Neural cell (in vitro differentiated cells): ENCODE measurements at regions not wholly inside any gene's neighbourhood (a gene's known extent, or its start where the extent isn't known, plus 50 kb on each side); places are given as distances from the start of the nearest gene placed in this dataset.
"Not testable (repeated sequence)": the region's sequence is repeated elsewhere in the genome, so short reads cannot be mapped to it uniquely, and the experiment has no call there.

Experiments used
- H2AFZ ChIP-seq: fragments of 200-600, 300-800 bp; sonication (generic), shearing (Covaris generic); 2 replicates; pipeline ENCODE4 v1.6.0; 2014; ENCODE audit warnings: low read depth, mild to moderate bottlenecking, antibody characterized with exemption, low read length, moderate library complexity
- H3F3A ChIP-seq: fragments of 200-600 bp; shearing (Covaris generic); 2 replicates; pipeline ENCODE4 v1.6.1; 2016; ENCODE audit warnings: mild to moderate bottlenecking, moderate library complexity, mixed read lengths, antibody characterized with exemption, low read length; ENCODE audit not compliant: insufficient read depth, poor library complexity, severe bottlenecking
- H3K27ac ChIP-seq: fragments of 200-600, 300-800 bp; sonication (generic), shearing (Covaris generic); 2 replicates; pipeline ENCODE4 v1.5.1; 2014; ENCODE audit warnings: mild to moderate bottlenecking, low read length, moderate library complexity
- H3K27me3 ChIP-seq: fragments of 300-800, 200-600 bp; sonication (generic), shearing (Covaris generic); 2 replicates; pipeline ENCODE4 v1.6.0; 2014; ENCODE audit warnings: mild to moderate bottlenecking, low read depth, low read length, moderate library complexity; ENCODE audit not compliant: insufficient read depth
- H3K36me3 ChIP-seq: fragments of 300-800, 200-600 bp; sonication (generic), shearing (Covaris generic); 2 replicates; pipeline ENCODE4 v1.5.1; 2014; ENCODE audit warnings: mild to moderate bottlenecking, antibody characterized with exemption, low read length, moderate library complexity; ENCODE audit not compliant: insufficient read depth
- H3K4me2 ChIP-seq: fragments of 300-800, 200-600 bp; sonication (generic), shearing (Covaris generic); 2 replicates; pipeline ENCODE4 v1.6.0; 2014; ENCODE audit warnings: mild to moderate bottlenecking, low read length
- H3K4me3 ChIP-seq: fragments of 300-800, 200-600 bp; sonication (generic), shearing (Covaris generic); 2 replicates; pipeline ENCODE4 v1.5.1; 2014; ENCODE audit warnings: mild to moderate bottlenecking, low read length, moderate library complexity
- H3K79me2 ChIP-seq: fragments of 200-600 bp; shearing (Covaris generic); replicated peaks from 2 replicates; pipeline ENCODE4 v1.6.0; 2014; ENCODE audit warnings: mild to moderate bottlenecking, low read length, moderate library complexity; ENCODE audit not compliant: insufficient read depth
- H3K9ac ChIP-seq: fragments of 300-800, 200-600 bp; sonication (generic), shearing (Covaris generic); 2 replicates; pipeline ENCODE4 v1.6.1; 2016; ENCODE audit warnings: mild to moderate bottlenecking, low read length, mixed read lengths
- H3K9me2 ChIP-seq: fragments of 200-600 bp; shearing (Covaris generic); 2 replicates; pipeline ENCODE4 v1.6.1; 2016; ENCODE audit warnings: mild to moderate bottlenecking, low read length, mixed read lengths; ENCODE audit not compliant: insufficient read depth
- H3K9me3 ChIP-seq: fragments of 200-600, 300-800 bp; sonication (generic), shearing (Covaris generic); 2 replicates; pipeline ENCODE4 v1.6.1; 2016; ENCODE audit warnings: mild to moderate bottlenecking, mixed run types, low read length, moderate library complexity, mixed read lengths
- H4K20me1 ChIP-seq: fragments of 200-600 bp; shearing (Covaris generic); 2 replicates; pipeline ENCODE4 v1.6.1; 2016; ENCODE audit warnings: mild to moderate bottlenecking, mixed run types; ENCODE audit not compliant: insufficient read depth
- EP300 ChIP-seq: fragments of 450-650 bp; conservative IDR thresholded peaks from 2 replicates; pipeline ENCODE4 v1.6.1; 2014; ENCODE audit warnings: antibody characterized with exemption, mild to moderate bottlenecking, moderate library complexity; ENCODE audit not compliant: poor library complexity, severe bottlenecking
- EZH2 ChIP-seq: fragments of 200-600, 300-800 bp; shearing (Covaris generic), sonication (generic); IDR thresholded peaks from 2 replicates; pipeline ENCODE4 v1.6.1; 2014; ENCODE audit warnings: antibody characterized with exemption, low read length, borderline replicate concordance, mild to moderate bottlenecking; ENCODE audit not compliant: insufficient read depth, poor library complexity, severe bottlenecking
- MXI1 ChIP-seq: fragments of 450-650 bp; conservative IDR thresholded peaks from 2 replicates; pipeline ENCODE4 v1.6.1; 2014; ENCODE audit warnings: antibody characterized with exemption, mild to moderate bottlenecking; ENCODE audit not compliant: poor library complexity, severe bottlenecking
- POLR2AphosphoS5 ChIP-seq: IDR thresholded peaks from 2 replicates; pipeline ENCODE4 v1.6.1; 2012
- RAD21 ChIP-seq: fragments of 450-650 bp; conservative IDR thresholded peaks from 2 replicates; pipeline ENCODE4 v1.6.1; 2014; ENCODE audit warnings: antibody characterized with exemption, mild to moderate bottlenecking, moderate library complexity
- SMC3 ChIP-seq: fragments of 450-650 bp; conservative IDR thresholded peaks from 2 replicates; pipeline ENCODE4 v1.6.1; 2014; ENCODE audit warnings: antibody characterized with exemption, mild to moderate bottlenecking, moderate library complexity; ENCODE audit not compliant: poor library complexity
- TAF1 ChIP-seq: IDR thresholded peaks from 2 replicates; pipeline ENCODE4 v1.6.1; 2012; ENCODE audit warnings: low read depth
- TF ChIP-seq, protein P1 (sequence below): IDR thresholded peaks from 2 replicates; pipeline ENCODE4 v1.6.1; 2012; ENCODE audit warnings: borderline replicate concordance
- TF ChIP-seq, protein P2 (sequence below): fragments of 450-650 bp; IDR thresholded peaks from 2 replicates; pipeline ENCODE4 v1.5.1; 2014; ENCODE audit warnings: antibody characterized with exemption, mild to moderate bottlenecking, moderate library complexity; ENCODE audit not compliant: poor library complexity, severe bottlenecking

DNA sequence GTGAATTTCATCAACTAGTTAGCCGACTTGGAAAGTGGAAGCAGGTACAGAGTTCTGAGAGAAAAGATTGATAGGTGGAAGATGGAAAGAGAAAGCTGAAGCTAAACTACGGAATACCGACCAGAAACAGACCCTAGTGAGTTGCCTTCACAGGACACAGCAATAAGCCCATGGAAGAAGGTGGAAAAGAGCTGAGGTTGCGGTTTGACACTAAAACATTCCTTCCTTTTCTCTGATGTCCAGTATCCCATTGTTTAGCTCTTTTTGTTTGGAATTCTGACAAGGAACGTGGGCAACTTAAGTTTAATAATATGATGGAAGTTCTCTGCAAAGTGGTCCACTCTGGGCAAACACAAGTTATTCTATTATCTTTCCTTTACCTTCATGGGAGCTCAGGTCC lies 110.1 kb upstream of the ADTRP start:
- Histone ChIP-seq H4K20me1 (no peaks in the 10 kb centered on the region), H3K4me3 (no peak overlapping the region), H2AFZ (no peak overlapping the region), H3K27me3 (no peaks in the 10 kb centered on the region), H3K9me2 (no peaks in the 10 kb centered on the region), H3K36me3 (no peaks in the 10 kb centered on the region), H3K9ac (no peak overlapping the region), H3F3A (no peaks in the 10 kb centered on the region), H3K9me3 (no peaks in the 10 kb centered on the region), H3K27ac (no peak overlapping the region), H3K4me2 (no peak overlapping the region), H3K79me2 (no peaks in the 10 kb centered on the region)
- no peak for TF ChIP-seq EZH2
- no peak for TF ChIP-seq RAD21
- TF ChIP-seq, protein P1, sequence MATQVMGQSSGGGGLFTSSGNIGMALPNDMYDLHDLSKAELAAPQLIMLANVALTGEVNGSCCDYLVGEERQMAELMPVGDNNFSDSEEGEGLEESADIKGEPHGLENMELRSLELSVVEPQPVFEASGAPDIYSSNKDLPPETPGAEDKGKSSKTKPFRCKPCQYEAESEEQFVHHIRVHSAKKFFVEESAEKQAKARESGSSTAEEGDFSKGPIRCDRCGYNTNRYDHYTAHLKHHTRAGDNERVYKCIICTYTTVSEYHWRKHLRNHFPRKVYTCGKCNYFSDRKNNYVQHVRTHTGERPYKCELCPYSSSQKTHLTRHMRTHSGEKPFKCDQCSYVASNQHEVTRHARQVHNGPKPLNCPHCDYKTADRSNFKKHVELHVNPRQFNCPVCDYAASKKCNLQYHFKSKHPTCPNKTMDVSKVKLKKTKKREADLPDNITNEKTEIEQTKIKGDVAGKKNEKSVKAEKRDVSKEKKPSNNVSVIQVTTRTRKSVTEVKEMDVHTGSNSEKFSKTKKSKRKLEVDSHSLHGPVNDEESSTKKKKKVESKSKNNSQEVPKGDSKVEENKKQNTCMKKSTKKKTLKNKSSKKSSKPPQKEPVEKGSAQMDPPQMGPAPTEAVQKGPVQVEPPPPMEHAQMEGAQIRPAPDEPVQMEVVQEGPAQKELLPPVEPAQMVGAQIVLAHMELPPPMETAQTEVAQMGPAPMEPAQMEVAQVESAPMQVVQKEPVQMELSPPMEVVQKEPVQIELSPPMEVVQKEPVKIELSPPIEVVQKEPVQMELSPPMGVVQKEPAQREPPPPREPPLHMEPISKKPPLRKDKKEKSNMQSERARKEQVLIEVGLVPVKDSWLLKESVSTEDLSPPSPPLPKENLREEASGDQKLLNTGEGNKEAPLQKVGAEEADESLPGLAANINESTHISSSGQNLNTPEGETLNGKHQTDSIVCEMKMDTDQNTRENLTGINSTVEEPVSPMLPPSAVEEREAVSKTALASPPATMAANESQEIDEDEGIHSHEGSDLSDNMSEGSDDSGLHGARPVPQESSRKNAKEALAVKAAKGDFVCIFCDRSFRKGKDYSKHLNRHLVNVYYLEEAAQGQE = no peak
- no peak for TF ChIP-seq TAF1
- no peak for TF ChIP-seq EP300
- no peak for TF ChIP-seq SMC3
- TF ChIP-seq MXI1 = no peak
- TF ChIP-seq POLR2AphosphoS5 = no peak
- TF ChIP-seq, protein P2, sequence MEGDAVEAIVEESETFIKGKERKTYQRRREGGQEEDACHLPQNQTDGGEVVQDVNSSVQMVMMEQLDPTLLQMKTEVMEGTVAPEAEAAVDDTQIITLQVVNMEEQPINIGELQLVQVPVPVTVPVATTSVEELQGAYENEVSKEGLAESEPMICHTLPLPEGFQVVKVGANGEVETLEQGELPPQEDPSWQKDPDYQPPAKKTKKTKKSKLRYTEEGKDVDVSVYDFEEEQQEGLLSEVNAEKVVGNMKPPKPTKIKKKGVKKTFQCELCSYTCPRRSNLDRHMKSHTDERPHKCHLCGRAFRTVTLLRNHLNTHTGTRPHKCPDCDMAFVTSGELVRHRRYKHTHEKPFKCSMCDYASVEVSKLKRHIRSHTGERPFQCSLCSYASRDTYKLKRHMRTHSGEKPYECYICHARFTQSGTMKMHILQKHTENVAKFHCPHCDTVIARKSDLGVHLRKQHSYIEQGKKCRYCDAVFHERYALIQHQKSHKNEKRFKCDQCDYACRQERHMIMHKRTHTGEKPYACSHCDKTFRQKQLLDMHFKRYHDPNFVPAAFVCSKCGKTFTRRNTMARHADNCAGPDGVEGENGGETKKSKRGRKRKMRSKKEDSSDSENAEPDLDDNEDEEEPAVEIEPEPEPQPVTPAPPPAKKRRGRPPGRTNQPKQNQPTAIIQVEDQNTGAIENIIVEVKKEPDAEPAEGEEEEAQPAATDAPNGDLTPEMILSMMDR = no peak

DNA sequence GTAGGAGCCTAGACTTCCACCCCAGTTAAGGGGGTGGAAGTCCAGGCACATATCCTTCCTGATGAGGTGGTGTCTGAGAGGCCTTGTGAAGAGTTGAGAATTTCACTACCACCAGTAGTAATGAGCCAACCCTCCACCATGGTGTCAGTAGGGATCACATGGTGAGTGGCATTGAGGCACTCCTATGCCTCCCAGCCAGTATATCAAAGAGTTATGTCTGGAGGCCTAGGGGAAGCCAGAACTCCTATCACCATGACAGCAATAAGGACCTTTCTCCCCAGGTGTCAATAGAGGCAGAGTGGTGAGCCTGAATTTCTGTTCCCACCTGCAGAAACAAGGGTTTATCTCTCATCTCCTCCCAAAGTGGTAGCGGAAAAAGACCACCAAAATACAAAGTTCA lies 106.6 kb upstream of the ADTRP start:
- no peaks in the 10 kb centered on the region for H3K9me3 ChIP-seq
- H3K4me3 ChIP-seq = no peak overlapping the region
- no peaks in the 10 kb centered on the region for H3F3A ChIP-seq
- no peaks in the 10 kb centered on the region for H3K27me3 ChIP-seq
- H3K9me2 ChIP-seq = no peaks in the 10 kb centered on the region
- no peak overlapping the region for H2AFZ ChIP-seq
- no peak overlapping the region for H3K9ac ChIP-seq
- H3K36me3 ChIP-seq = no peaks in the 10 kb centered on the region
- no peak overlapping the region for H3K27ac ChIP-seq
- H3K79me2 ChIP-seq = no peaks in the 10 kb centered on the region
- no peaks in the 10 kb centered on the region for H4K20me1 ChIP-seq
- H3K4me2 ChIP-seq = no peak overlapping the region
- TF ChIP-seq MXI1 (no peak), RAD21 (no peak), EP300 (no peak)

DNA sequence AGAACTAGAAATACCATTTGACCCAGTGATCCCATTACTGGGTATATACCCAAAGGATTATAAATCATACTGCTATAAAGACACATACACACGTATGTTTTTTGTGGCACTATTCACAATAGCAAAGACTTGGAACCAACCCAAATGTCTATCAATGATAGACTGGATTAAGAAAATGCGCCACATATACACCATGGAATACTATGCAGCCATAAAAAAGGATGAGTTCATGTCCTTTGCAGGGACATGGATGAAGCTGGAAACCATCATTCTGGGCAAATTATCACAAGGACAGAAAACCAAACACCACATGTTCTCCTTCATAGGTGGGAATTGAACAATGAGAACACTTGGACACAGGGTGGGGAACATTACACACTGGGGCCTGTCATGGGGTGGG lies 104.9 kb upstream of the ADTRP start:
- not testable (repeated sequence) for H3K9me2 ChIP-seq, H3K27me3 ChIP-seq, H3K36me3 ChIP-seq, H2AFZ ChIP-seq, H3K9me3 ChIP-seq, H3K4me3 ChIP-seq, H4K20me1 ChIP-seq, H3K9ac ChIP-seq, H3K27ac ChIP-seq, H3F3A ChIP-seq, H3K4me2 ChIP-seq, H3K79me2 ChIP-seq

DNA sequence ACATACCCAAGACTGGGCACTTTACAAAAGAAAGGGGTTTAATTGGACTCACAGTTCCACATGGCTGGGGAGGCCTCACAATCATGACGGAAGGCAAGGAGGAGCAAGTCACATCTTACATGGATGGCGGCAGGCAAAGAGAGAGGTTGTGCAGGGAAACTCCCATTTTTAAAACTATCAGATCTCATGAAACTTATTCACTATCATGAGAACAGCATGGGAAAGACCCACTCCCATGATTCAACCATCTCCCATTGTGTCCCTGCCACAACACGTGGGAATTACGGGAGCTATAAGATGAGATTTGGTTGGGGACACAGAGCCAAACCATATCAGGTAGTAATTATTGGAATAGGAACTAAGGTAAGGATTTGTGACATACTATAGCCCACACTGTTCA lies 101.6 kb upstream of the ADTRP start:
- not testable (repeated sequence) for H3K36me3 ChIP-seq, H4K20me1 ChIP-seq, H3K9ac ChIP-seq, H3K27ac ChIP-seq, H3K4me3 ChIP-seq, H3F3A ChIP-seq, H3K9me3 ChIP-seq, H3K79me2 ChIP-seq, H3K27me3 ChIP-seq, H3K9me2 ChIP-seq, H3K4me2 ChIP-seq, H2AFZ ChIP-seq
